Lower leg skin (tissue), 4 donors: ENCODE measurements at regions not wholly inside any gene's neighbourhood (a gene's known extent, or its start where the extent isn't known, plus 50 kb on each side); places are given as distances from the start of the nearest gene placed in this dataset.

Experiments used
- DNase-seq, 2 donors: peaks; one replicate each; pipeline ENCODE4 v3.0.0-alpha.2; 2019; ENCODE audit warnings: low spot score in 2 of 2
- H3K4me3 ChIP-seq: fragments of 200-600 bp; sonication (generic); 2 replicates; pipeline ENCODE4 v1.5.1; 2017; ENCODE audit warnings: mild to moderate bottlenecking, low read depth; ENCODE audit not compliant: poor library complexity, severe bottlenecking
- POLR2A ChIP-seq, 2 donors: fragments of 450-650 bp; IDR thresholded peaks; one replicate each; pipeline ENCODE4 v1.6.1; 2016 to 2017; ENCODE audit warnings: antibody characterized with exemption in 2 of 2, mild to moderate bottlenecking in 1 of 2, moderate library complexity in 1 of 2
- WGBS, 2 donors: methylation state at CpG; one replicate each; pipeline ENCODE4 v1.1.5; 2018; 5-methylcytosine and 5-hydroxymethylcytosine counted together
- intact Hi-C: fragments of 100-400 bp; cut with DNase I; formaldehyde crosslinking; loops from one replicate; pipeline ENCODE4 v1.15.0; 2023; ENCODE audit warnings: low total_unique reads
- TF ChIP-seq, protein P1 (sequence below), 3 donors: fragments of 450-650 bp; IDR thresholded peaks; one replicate each; pipeline ENCODE4 v1.5.1; 2016; ENCODE audit warnings: antibody characterized with exemption in 3 of 3, mild to moderate bottlenecking in 3 of 3, moderate library complexity in 2 of 3

DNA sequence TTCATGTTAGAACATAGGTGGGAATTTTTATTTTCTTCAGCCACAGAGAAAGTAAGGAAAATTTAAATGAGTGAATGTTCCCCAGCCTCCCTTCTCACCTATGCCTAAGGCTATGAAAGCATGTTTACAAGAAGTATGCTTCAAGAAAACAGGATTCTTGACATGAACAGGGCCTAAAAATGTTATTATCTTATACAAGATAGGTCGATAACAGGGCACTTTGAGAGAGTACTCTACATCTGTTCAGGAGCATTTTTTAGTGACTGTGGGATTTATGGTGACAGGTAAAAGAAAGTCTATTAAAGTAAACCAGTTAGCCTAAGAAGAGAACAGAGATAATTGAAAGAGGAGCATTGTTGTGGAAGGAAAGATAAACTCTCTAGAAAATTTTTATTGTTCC lies 222.9 kb upstream of the DAAM1 start:
- 31 to 45% methylated on average over 1 of the region's 1 CpG for WGBS, 2 donors
- H3K4me3 ChIP-seq = no peak overlapping the region
- intact Hi-C loops = no loop called here
- TF ChIP-seq, protein P1, sequence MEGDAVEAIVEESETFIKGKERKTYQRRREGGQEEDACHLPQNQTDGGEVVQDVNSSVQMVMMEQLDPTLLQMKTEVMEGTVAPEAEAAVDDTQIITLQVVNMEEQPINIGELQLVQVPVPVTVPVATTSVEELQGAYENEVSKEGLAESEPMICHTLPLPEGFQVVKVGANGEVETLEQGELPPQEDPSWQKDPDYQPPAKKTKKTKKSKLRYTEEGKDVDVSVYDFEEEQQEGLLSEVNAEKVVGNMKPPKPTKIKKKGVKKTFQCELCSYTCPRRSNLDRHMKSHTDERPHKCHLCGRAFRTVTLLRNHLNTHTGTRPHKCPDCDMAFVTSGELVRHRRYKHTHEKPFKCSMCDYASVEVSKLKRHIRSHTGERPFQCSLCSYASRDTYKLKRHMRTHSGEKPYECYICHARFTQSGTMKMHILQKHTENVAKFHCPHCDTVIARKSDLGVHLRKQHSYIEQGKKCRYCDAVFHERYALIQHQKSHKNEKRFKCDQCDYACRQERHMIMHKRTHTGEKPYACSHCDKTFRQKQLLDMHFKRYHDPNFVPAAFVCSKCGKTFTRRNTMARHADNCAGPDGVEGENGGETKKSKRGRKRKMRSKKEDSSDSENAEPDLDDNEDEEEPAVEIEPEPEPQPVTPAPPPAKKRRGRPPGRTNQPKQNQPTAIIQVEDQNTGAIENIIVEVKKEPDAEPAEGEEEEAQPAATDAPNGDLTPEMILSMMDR (IDR thresholded peaks at IDR 0.05) = no peak
- no peak for TF ChIP-seq POLR2A (IDR thresholded peaks at IDR 0.05)
- no peak for DNase-seq

DNA sequence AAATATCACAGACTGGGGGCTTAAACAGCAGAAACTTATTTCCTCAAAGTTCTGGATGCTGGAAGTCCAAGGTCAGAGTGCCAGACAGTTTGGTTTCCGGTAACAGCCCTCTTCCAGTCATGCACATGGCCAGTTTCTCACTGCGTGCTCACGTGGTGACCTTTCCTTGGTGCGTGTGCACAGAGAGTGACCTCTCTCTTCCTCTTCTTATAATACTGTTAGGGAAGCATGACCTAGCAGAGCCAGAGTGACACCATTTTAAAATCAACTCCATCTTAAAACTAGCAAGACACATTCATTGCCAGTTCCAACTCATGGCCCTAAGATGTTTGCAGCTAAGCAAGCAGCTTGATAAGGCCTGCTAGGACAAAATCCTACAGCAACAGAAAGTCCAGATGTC lies 221.5 kb upstream of the DAAM1 start:
- WGBS, 2 donors = 78 to 87% methylated on average over 4 of the region's 4 CpGs
- DNase-seq = no peak
- no peak overlapping the region for H3K4me3 ChIP-seq
- TF ChIP-seq, protein P1 (IDR thresholded peaks at IDR 0.05) = no peak
- TF ChIP-seq POLR2A (IDR thresholded peaks at IDR 0.05) = no peak
- intact Hi-C loops = no loop called here

DNA sequence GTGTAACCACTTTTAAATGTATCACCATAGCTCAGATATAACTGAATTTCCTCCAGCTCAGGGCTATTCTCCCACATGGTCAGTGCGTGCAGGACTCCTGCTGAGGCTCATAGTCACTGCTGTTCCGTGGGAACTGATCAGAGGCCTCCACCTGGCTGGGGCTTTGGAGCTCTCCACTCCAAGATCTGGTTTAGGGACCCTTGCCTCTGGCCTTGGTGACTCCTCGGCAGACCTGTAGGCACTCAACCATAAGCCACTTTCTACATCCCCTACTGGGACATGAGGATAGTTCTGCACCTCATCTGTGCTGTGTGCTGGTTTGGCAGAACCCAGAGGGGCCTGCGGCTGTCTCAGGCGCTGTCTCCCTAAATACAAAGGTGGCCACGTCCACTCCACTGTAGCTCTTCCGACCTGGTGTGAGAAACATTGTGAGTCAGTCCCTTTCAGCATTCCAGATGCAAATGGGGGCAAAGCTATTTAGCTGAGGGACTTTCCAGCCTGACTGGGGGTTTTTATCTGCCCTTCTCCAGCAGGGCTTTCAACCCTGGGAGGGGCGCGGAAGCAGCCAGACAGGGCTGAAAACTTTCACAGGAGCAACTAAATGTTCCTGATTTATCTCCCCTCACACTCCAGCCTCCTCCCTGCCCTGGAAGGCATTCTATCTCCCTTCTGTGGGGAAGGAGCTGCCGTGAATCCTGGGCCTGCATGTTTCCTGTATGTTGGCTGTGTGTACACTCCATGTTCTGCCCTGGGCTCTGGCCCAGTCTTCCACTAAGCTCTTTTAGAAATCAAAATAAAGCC lies 218.3 kb upstream of the DAAM1 start:
- DNase-seq = no peak
- H3K4me3 ChIP-seq = no peak overlapping the region
- intact Hi-C loops = no loop called here
- WGBS, 2 donors = 68 to 76% methylated on average over 10 of the region's 10 CpGs
- no peak for TF ChIP-seq POLR2A (IDR thresholded peaks at IDR 0.05)
- TF ChIP-seq, protein P1 (IDR thresholded peaks at IDR 0.05) = no peak

DNA sequence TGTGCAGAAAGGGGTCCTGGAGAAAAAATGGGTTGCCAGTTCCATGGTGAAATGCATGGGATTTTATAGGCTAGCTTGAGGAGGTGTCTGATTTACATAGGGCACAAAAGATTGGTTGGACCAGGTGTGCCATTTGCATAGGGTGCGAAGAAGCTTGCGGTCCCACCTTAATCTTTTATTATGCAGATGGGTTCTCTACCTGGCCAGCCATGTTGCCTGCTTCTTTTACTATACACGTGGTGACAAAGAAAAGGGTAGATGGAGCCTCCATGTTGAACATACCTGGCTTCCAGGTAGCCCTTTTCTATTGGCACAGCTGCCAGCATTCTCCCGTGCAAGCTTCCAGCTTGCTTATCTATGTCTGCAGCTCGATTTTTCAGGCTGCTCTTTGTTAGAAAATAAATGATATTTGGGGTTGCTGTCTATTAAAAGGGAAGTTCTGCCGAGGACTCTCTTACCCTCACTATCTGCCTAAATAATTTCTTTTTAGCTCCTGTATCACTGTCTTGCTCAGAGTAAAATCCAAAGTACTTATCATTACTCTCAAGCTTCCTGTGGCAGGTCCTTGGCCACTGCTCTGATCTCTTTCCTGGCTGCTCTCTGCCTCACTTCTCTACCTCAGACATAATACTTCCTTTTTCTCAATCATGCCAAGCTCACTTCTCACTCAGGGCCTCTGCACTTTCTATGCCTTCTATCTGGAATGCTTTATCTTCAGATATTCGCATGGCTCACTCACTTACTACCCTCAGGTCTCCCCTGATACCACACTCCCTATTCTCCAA lies 216.0 kb upstream of the DAAM1 start:
- TF ChIP-seq, protein P1 (IDR thresholded peaks at IDR 0.05) = no peak
- TF ChIP-seq POLR2A (IDR thresholded peaks at IDR 0.05) = no peak
- WGBS, 2 donors = 79 to 81% methylated on average over 7 of the region's 7 CpGs
- no peak for DNase-seq
- no peak overlapping the region for H3K4me3 ChIP-seq
- intact Hi-C loops = no loop called here

- WGBS, 2 donors = 81 to 83% methylated on average over 2 of the region's 2 CpGs
- TF ChIP-seq POLR2A (IDR thresholded peaks at IDR 0.05) = no peak
- TF ChIP-seq, protein P1 (IDR thresholded peaks at IDR 0.05) = no peak
- no peak overlapping the region for H3K4me3 ChIP-seq
- no peak for DNase-seq
- intact Hi-C loops = no loop called here
Observed at GRCh38 chr14:58977366-58977765, 211.1 kb upstream of the DAAM1 start.
